ENCODE measurements at regions not wholly inside any gene's neighbourhood (a gene's known extent, or its start where the extent isn't known, plus 50 kb on each side); places are given as distances from the start of the nearest gene placed in this dataset.
"Not testable (repeated sequence)": the region's sequence is repeated elsewhere in the genome, so short reads cannot be mapped to it uniquely, and the experiment has no call there.

- DNase-seq (ENCODE audit: extremely low read depth, low read depth) = no peak
- no peak for TF ChIP-seq CTCF (IDR thresholded peaks at IDR 0.05; ENCODE audit: low read depth, low read length, missing control alignments)
- no peak overlapping the region for H3K4me3 ChIP-seq (replicated peaks; ENCODE audit: low read depth, low read length)
Observed at GRCh38 chr14:48622980-48623379, 947.6 kb upstream of the MDGA2 start.

- no peak overlapping the region for H3K4me3 ChIP-seq (replicated peaks; ENCODE audit: low read depth, low read length)
- DNase-seq (ENCODE audit: extremely low read depth, low read depth) = no peak
- TF ChIP-seq CTCF (IDR thresholded peaks at IDR 0.05; ENCODE audit: low read depth, low read length, missing control alignments) = no peak
Observed at GRCh38 chr14:48618057-48618456, 942.7 kb upstream of the MDGA2 start.

- TF ChIP-seq CTCF (IDR thresholded peaks at IDR 0.05; ENCODE audit: low read depth, low read length, missing control alignments) = no peak
- DNase-seq (ENCODE audit: extremely low read depth, low read depth) = no peak
- H3K4me3 ChIP-seq (replicated peaks; ENCODE audit: low read depth, low read length) = no peak overlapping the region
Observed at GRCh38 chr14:48616931-48617330, 941.5 kb upstream of the MDGA2 start.

GRCh38 chr14:48615618-48616017, 940.2 kb upstream of the MDGA2 start:
- H3K4me3 ChIP-seq (replicated peaks; ENCODE audit: low read depth, low read length) = no peak overlapping the region
- DNase-seq (ENCODE audit: extremely low read depth, low read depth) = no peak
- no peak for TF ChIP-seq CTCF (IDR thresholded peaks at IDR 0.05; ENCODE audit: low read depth, low read length, missing control alignments)

- H3K4me3 ChIP-seq (replicated peaks; ENCODE audit: low read depth, low read length) = no peak overlapping the region
- no peak for TF ChIP-seq CTCF (IDR thresholded peaks at IDR 0.05; ENCODE audit: low read depth, low read length, missing control alignments)
- DNase-seq (ENCODE audit: extremely low read depth, low read depth) = no peak
Observed at GRCh38 chr14:48614003-48614402, 938.6 kb upstream of the MDGA2 start.

GRCh38 chr14:48606960-48607359, 931.6 kb upstream of the MDGA2 start:
- H3K4me3 ChIP-seq (replicated peaks; ENCODE audit: low read depth, low read length); DNase-seq (ENCODE audit: extremely low read depth, low read depth): not testable (repeated sequence)

- no peak for TF ChIP-seq CTCF (IDR thresholded peaks at IDR 0.05; ENCODE audit: low read depth, low read length, missing control alignments)
- no peak overlapping the region for H3K4me3 ChIP-seq (replicated peaks; ENCODE audit: low read depth, low read length)
- DNase-seq (ENCODE audit: extremely low read depth, low read depth) = no peak
Observed at GRCh38 chr14:48598458-48598857, 923.1 kb upstream of the MDGA2 start.
